ENCODE measurements at regions not wholly inside any gene's neighbourhood (a gene's known extent, or its start where the extent isn't known, plus 50 kb on each side); places are given as distances from the start of the nearest gene placed in this dataset.
"Not testable (repeated sequence)": the region's sequence is repeated elsewhere in the genome, so short reads cannot be mapped to it uniquely, and the experiment has no call there.

- Mint-ChIP-seq H3K36me3 (no peaks in the 10 kb centered on the region), H3K4me1 (ENCODE audit: low read depth) (no peaks in the 10 kb centered on the region), H3K27ac (no peak overlapping the region), H3K27me3 (no peaks in the 10 kb centered on the region), H3K9me3 (ENCODE audit: low read depth) (no peaks in the 10 kb centered on the region), H3K4me3 (no peak overlapping the region)
These were observed 192.7 kb upstream of the KCNMB2 start for GRCh38 chr3:178343433-178344038.

GRCh38 chr3:178345944-178346343, 190.3 kb upstream of the KCNMB2 start:
- Mint-ChIP-seq H3K9me3 (ENCODE audit: low read depth) (peaks cover 5% of the 10 kb centered on the region), H3K27me3 (no peaks in the 10 kb centered on the region), H3K4me3 (no peak overlapping the region), H3K4me1 (ENCODE audit: low read depth) (peaks cover 1% of the 10 kb centered on the region), H3K27ac (no peak overlapping the region), H3K36me3 (no peaks in the 10 kb centered on the region)

DNA sequence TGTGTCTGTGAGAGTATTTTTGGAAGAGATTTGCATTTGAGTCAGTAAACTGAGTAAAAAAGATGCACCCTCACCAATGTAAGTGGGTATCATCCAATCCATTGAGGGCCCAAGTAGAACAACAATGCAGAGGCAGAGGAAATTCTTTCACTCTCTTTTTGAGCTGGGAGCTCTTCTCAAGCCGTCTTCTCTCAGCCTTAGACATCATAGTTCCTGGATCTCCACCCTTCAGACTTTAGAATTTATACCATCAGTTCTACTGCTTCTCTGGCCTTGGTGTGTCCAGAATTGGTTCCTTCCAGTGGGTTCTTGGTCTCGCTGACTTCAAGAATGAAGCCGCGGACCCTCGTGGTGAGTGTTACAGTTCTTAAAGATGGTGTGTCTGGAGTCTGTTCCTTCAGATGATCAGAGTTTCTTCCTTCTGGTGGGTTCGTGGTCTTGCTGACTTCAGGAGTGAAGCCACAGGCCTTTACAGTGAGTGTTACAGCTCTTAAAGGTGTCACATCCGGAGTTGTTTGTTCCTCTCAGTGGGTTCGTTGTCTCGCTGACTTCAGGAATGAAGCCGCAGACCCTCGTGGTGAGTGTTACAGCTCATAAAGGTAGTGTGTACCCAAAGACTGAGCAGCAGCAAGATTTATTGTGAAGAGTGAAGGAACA, 187.5 kb upstream of the KCNMB2 start:
- H3K27ac Mint-ChIP-seq; H3K4me3 Mint-ChIP-seq; H3K4me1 Mint-ChIP-seq (ENCODE audit: low read depth); H3K9me3 Mint-ChIP-seq (ENCODE audit: low read depth); H3K36me3 Mint-ChIP-seq; H3K27me3 Mint-ChIP-seq: not testable (repeated sequence)

DNA sequence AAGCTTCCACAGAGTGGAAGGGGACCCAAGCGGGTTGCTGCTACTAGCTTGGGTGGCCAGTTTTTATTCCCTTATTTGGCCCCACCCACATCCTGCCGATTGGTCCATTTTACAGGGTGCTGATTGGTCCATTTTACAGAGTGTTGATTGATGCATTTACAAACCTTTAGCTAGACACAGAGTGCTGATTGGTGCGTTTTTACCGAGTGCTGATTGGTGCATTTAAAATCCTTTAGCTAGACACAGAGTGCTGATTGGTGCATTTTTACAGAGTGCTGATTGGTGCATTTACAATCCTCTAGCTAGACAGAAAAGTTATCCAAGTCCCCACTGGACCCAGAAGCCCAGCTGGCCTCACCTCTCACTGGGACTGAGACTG, 187.0 kb upstream of the KCNMB2 start:
- not testable (repeated sequence) for H3K4me1 Mint-ChIP-seq (ENCODE audit: low read depth); H3K27ac Mint-ChIP-seq; H3K9me3 Mint-ChIP-seq (ENCODE audit: low read depth); H3K27me3 Mint-ChIP-seq; H3K36me3 Mint-ChIP-seq; H3K4me3 Mint-ChIP-seq

GRCh38 chr3:178350763-178351162, 185.5 kb upstream of the KCNMB2 start:
- Mint-ChIP-seq H3K4me3 (no peak overlapping the region), H3K36me3 (no peaks in the 10 kb centered on the region), H3K9me3 (ENCODE audit: low read depth) (peaks cover 5% of the 10 kb centered on the region), H3K27me3 (peaks cover 2% of the 10 kb centered on the region), H3K27ac (no peak overlapping the region), H3K4me1 (ENCODE audit: low read depth) (peaks cover 1% of the 10 kb centered on the region)

GRCh38 chr3:178352326-178353005, 183.8 kb upstream of the KCNMB2 start:
- Mint-ChIP-seq H3K27ac (no peak overlapping the region), H3K27me3 (peaks cover 2% of the 10 kb centered on the region), H3K9me3 (ENCODE audit: low read depth) (peaks cover 5% of the 10 kb centered on the region), H3K4me1 (ENCODE audit: low read depth) (peaks cover 1% of the 10 kb centered on the region), H3K4me3 (no peak overlapping the region), H3K36me3 (no peaks in the 10 kb centered on the region)

- H3K27me3 Mint-ChIP-seq: peaks cover 2% of the 10 kb centered on the region
- no peak overlapping the region for H3K27ac Mint-ChIP-seq
- no peak overlapping the region for H3K4me3 Mint-ChIP-seq
- peaks cover 1% of the 10 kb centered on the region for H3K4me1 Mint-ChIP-seq (ENCODE audit: low read depth)
- peaks cover 5% of the 10 kb centered on the region for H3K9me3 Mint-ChIP-seq (ENCODE audit: low read depth)
- H3K36me3 Mint-ChIP-seq: no peaks in the 10 kb centered on the region
These were observed 183.1 kb upstream of the KCNMB2 start for GRCh38 chr3:178353006-178353694.

DNA sequence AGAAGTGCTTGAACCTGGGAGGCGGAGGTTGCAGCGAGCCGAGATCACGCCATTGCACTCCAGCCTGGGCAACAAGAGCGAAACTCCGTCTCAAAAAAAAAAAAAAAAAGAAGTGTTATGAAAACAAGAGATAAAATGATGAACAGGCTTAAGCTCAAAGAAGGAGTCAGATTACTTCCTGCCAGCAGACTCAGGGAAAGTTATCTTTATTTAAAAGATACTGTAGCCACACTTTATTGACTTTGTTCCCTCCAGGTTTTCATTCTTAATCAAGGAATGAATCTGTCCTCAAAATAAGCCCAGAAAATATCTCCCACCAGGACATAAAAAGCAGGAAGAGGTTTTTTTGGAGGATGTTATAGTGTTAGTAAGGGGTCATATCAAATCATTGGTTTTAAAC, 176.5 kb upstream of the KCNMB2 start:
- Mint-ChIP-seq H3K4me1 (ENCODE audit: low read depth) (no peaks in the 10 kb centered on the region), H3K27me3 (peaks cover 3% of the 10 kb centered on the region), H3K9me3 (ENCODE audit: low read depth) (peaks cover 11% of the 10 kb centered on the region), H3K36me3 (peaks cover 11% of the 10 kb centered on the region), H3K4me3 (no peak overlapping the region), H3K27ac (no peak overlapping the region)

DNA sequence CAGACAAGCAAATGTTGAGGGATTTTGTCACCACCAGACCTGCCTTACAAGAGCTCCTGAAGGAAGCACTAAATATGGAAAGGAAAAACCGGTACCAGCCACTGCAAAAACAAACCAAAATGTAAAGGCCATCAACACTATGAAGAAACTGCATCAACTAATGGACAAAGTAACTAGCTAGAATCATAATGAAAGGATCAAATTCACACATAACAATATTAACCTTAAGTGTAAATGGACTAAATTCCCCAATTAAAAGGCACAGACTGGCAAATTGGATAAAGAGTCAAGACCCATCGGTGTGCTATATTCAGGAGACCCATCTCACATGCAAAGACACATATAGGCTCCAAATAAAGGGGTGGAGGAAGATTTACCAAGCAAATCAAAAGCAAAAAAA, 173.2 kb upstream of the KCNMB2 start:
- not testable (repeated sequence) for H3K4me3 Mint-ChIP-seq; H3K27me3 Mint-ChIP-seq; H3K4me1 Mint-ChIP-seq (ENCODE audit: low read depth); H3K27ac Mint-ChIP-seq
- H3K36me3 Mint-ChIP-seq: peaks cover 11% of the 10 kb centered on the region
- H3K9me3 Mint-ChIP-seq (ENCODE audit: low read depth): peaks cover 11% of the 10 kb centered on the region

- Mint-ChIP-seq H3K27me3 (peaks cover 9% of the 10 kb centered on the region), H3K4me1 (ENCODE audit: low read depth) (peaks cover 2% of the 10 kb centered on the region), H3K9me3 (ENCODE audit: low read depth) (peaks cover 5% of the 10 kb centered on the region), H3K36me3 (peaks cover 5% of the 10 kb centered on the region), H3K27ac (no peak overlapping the region), H3K4me3 (no peak overlapping the region)
These were observed 168.2 kb upstream of the KCNMB2 start for GRCh38 chr3:178367817-178368617.

- Mint-ChIP-seq H3K36me3 (no peaks in the 10 kb centered on the region), H3K27me3 (peaks cover 5% of the 10 kb centered on the region), H3K27ac (no peak overlapping the region), H3K9me3 (ENCODE audit: low read depth) (no peaks in the 10 kb centered on the region), H3K4me3 (no peak overlapping the region), H3K4me1 (ENCODE audit: low read depth) (peaks cover 2% of the 10 kb centered on the region)
These were observed 167.2 kb upstream of the KCNMB2 start for GRCh38 chr3:178369006-178369405.

DNA sequence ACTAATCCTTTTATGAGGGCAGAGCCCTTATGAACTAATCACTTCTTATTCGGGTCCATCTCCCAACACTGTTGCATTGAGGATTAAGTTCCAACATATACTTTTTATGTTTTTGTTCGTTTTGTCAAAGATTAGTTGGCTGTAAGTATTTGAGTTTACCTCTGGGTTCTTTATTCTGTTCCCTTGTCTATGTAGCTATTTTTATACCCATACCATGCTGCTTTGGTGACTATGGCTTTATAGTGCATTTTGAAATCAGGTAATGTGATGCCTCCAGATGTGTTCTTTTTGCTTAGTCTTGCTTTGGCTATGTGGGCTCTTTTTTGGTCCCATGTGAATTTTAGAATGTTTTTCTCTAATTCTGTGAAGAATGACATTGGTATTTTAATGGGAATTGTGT, 166.4 kb upstream of the KCNMB2 start:
- Mint-ChIP-seq H3K4me3 (no peak overlapping the region), H3K27ac (no peak overlapping the region), H3K4me1 (ENCODE audit: low read depth) (peaks cover 2% of the 10 kb centered on the region), H3K27me3 (peaks cover 5% of the 10 kb centered on the region), H3K36me3 (no peaks in the 10 kb centered on the region), H3K9me3 (ENCODE audit: low read depth) (no peaks in the 10 kb centered on the region)

GRCh38 chr3:178370387-178370786, 165.8 kb upstream of the KCNMB2 start:
- no peaks in the 10 kb centered on the region for H3K9me3 Mint-ChIP-seq (ENCODE audit: low read depth)
- peaks cover 7% of the 10 kb centered on the region for H3K27me3 Mint-ChIP-seq
- peaks cover 2% of the 10 kb centered on the region for H3K4me1 Mint-ChIP-seq (ENCODE audit: low read depth)
- no peak overlapping the region for H3K4me3 Mint-ChIP-seq
- no peak overlapping the region for H3K27ac Mint-ChIP-seq
- H3K36me3 Mint-ChIP-seq: no peaks in the 10 kb centered on the region

GRCh38 chr3:178381555-178381954, 154.7 kb upstream of the KCNMB2 start:
- Mint-ChIP-seq H3K9me3 (ENCODE audit: low read depth) (no peaks in the 10 kb centered on the region), H3K4me1 (ENCODE audit: low read depth) (no peaks in the 10 kb centered on the region), H3K36me3 (no peaks in the 10 kb centered on the region), H3K27me3 (peaks cover 5% of the 10 kb centered on the region), H3K27ac (no peak overlapping the region), H3K4me3 (no peak overlapping the region)

All from activated naive CD8-positive, alpha-beta T cell (primary cell).